GM18951 (cell line): ENCODE measurements at regions not wholly inside any gene's neighbourhood (a gene's known extent, or its start where the extent isn't known, plus 50 kb on each side); places are given as distances from the start of the nearest gene placed in this dataset.

Experiments used
- POLR2A ChIP-seq: IDR thresholded peaks from 4 replicates; pipeline ENCODE4 v1.6.1; 2011; ENCODE audit warnings: mild to moderate bottlenecking; ENCODE audit not compliant: insufficient read length, insufficient read depth; ENCODE audit errors: extremely low read depth
- in situ Hi-C: fragments of 300-500 bp; cut with MboI; formaldehyde crosslinking; loops from one replicate; pipeline ENCODE4 v1.12.0; 2022; ENCODE audit warnings: low sequenced_read_pairs, mixed read lengths, inconsistent platforms; ENCODE audit not compliant: unreplicated experiment

GRCh38 chr10:111766464-111766863 is 417.1 kb downstream of the GPAM start:
- TF ChIP-seq POLR2A = no peak
- in situ Hi-C loops = no loop called here

- in situ Hi-C loops = no loop called here
- no peak for TF ChIP-seq POLR2A
Measured at GRCh38 chr10:111767661-111768060, 415.9 kb downstream of the GPAM start.

GRCh38 chr10:111773950-111774349 is 409.6 kb downstream of the GPAM start:
- TF ChIP-seq POLR2A = no peak
- in situ Hi-C loops = no loop called here

GRCh38 chr10:111774486-111774885 is 409.1 kb downstream of the GPAM start:
- in situ Hi-C loops = no loop called here
- no peak for TF ChIP-seq POLR2A

DNA sequence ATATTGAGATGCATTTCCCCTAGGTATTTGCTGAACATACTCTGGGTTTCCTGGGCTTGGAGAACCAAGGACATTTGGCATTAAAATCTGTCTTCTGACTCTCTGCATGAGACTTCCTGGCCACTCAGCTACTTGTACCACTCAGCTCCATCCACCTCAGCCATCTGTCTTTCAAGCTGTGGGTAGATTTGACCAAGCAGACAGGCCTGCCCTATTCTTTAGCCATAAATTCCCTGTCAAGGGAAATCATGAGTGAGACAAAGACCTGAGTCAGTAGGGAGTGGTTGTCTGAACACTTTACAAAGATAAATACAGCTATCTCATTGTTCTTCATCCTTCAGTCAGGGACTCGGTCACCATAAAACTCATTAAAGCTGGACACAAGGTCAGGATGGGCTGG is 399.1 kb downstream of the GPAM start:
- in situ Hi-C loops = no loop called here

GRCh38 chr10:111784946-111785465 is 398.6 kb downstream of the GPAM start:
- in situ Hi-C loops = no loop called here
- TF ChIP-seq POLR2A = no peak

More for the DNA sequence above, 399.1 kb downstream of the GPAM start:
- no peak for TF ChIP-seq POLR2A

GRCh38 chr10:111785921-111786320 is 397.6 kb downstream of the GPAM start:
- in situ Hi-C loops = no loop called here

GRCh38 chr10:111789821-111790220 is 393.7 kb downstream of the GPAM start:
- no peak for TF ChIP-seq POLR2A
- in situ Hi-C loops = no loop called here

More at GRCh38 chr10:111785921-111786320, 397.6 kb downstream of the GPAM start:
- TF ChIP-seq POLR2A = no peak

DNA sequence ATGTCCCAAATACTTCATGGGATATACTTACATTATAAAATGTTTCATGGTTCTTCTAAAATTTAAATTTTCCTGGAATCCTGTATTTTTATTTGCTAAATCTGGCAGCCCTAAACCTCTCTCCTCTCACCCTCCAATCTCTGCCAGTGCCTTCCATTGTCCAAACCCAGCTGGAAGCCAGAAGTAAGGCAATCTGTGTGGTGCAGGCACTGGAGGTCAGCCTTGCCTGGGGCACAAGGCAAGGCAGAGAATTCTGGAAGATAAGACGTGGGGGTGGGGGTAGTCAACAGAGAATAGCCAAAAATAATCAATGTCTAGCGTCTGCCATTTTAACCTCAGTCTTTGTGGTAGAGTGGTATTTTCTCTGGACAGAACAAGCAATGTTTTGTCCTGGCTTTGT is 381.7 kb downstream of the GPAM start:
- in situ Hi-C loops = no loop called here
- TF ChIP-seq POLR2A = no peak

GRCh38 chr10:111804781-111805180 is 378.8 kb downstream of the GPAM start:
- in situ Hi-C loops = no loop called here
- TF ChIP-seq POLR2A = no peak

DNA sequence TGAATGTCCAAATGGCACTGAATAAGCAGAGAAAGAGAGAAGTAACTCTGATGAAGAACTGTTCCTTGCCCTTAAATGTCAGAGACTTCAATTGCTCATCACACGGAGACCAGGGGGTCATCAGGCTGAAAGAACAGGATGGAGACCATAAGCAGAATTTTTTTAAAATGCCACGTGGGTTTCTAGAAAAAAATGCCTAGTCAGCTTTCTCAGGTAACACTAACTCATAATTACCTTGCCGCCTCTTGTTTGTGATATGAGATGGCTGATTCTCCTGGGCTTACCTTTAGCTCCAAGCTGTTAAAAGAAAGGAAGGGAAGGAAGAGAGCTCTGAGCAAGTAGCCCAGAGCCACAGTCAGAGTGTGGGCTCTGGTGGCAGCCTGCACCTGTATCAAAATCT is 372.0 kb downstream of the GPAM start:
- no peak for TF ChIP-seq POLR2A

GRCh38 chr10:111820471-111820870 is 363.1 kb downstream of the GPAM start:
- TF ChIP-seq POLR2A = no peak
- in situ Hi-C loops = no loop called here

More for the DNA sequence above, 372.0 kb downstream of the GPAM start:
- in situ Hi-C loops = no loop called here

DNA sequence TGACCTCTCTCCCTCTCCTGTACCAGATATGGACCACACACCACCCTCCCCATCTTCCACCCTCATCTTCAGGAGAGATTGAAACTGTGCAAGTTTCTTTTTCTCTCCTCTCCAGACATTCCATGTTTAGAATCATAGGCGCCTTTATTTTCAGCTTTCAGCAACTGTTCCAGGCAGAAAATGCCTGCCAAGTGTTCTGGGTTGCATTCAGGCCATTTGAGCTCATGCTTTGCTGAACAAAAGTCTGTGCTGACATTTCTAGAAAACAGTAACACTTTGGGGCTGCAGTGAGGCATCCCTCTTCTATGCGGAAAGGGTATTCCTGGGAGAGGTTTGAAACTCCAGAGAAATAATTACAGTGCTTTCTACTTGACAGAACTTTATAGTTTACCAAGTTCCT is 361.7 kb downstream of the GPAM start:
- in situ Hi-C loops = no loop called here
- TF ChIP-seq POLR2A = no peak

DNA sequence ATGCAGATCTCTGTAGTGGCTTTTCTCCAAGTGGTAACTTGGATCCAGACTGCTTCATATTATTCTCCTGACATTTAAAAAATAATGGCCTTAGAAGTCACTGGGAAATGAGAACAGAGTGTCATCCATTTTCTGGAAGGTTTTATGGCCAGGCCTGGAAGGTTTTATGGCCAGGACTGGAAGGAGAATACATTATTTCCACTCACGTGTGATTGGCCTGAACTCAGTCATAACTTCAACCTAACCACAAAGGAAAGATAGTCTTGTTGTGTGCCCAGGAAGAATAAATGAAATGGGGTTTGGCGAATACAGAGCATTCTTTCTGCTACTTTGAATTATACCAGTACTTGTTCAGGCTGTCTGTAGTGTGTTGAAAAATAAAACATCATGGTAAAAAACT is 360.9 kb downstream of the GPAM start:
- in situ Hi-C loops = no loop called here
- no peak for TF ChIP-seq POLR2A

DNA sequence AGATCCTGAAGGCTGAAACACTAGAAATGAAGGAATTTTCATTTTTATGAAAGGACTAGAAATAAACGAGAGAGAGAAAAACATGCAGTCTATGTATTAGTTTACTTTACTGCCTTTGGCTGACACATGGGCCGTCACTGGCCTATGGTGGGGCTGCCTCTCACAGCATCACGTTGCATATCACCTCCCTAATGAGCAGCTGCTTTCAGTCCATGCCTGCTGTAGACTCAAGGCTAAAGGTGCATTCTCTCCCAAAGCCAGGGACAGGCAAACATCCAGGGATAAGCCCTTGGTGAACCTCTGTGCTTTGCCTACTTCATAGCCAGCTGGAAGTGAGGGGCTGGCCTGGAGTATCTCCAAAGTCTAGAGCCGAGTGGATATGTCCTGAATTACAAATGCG is 359.4 kb downstream of the GPAM start:
- in situ Hi-C loops = no loop called here

More for the DNA sequence above, 359.4 kb downstream of the GPAM start:
- TF ChIP-seq POLR2A = no peak
